ENCODE measurements at regions not wholly inside any gene's neighbourhood (a gene's known extent, or its start where the extent isn't known, plus 50 kb on each side); places are given as distances from the start of the nearest gene placed in this dataset.

DNA sequence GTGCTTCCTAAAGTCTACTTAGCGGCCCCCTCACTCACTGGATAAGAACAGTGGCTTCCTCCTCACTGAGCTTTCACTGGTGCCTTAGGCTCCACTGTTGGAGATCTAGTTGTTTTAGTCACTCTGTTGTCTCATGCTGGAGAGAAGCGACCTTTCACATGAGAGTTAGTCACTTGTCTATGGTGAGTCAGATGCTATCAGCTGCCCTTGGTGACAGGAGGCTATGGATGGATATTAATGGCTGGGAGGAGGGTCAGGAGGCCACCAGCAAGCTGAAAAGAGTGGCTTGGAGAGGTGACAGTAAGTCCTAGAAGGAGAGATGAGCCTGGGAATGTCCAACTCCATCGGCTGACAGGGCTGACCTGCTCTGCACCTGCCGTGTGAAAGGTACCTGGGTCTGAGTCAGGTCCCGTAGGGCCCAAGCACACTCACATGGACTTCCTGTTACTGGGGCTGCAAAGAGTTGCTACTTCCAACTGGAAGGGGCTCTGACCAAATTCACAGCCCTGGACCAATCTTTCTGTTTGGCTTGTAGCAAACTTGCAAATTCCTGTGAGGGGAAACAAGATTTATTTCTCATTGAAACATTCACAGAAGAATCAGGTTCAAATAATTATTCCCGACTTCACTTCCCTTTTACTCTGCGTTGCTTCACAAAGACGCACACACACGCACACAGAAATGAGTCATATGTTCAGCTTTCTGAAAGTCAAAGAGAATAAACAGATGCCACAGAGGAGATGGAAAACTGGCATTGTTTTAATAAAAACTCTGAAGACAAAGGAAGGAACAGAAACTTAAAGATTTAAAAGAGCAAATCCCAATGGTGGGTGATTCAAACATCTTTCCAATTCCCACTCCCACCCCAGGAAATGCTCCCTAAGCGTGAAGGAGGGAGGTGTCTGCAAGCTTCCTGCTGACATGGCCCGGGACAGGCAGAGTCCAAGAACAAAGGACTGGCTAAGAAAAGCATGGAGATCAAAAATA, 203.5 kb upstream of the TWIST2 start:
- TF ChIP-seq, protein P1, sequence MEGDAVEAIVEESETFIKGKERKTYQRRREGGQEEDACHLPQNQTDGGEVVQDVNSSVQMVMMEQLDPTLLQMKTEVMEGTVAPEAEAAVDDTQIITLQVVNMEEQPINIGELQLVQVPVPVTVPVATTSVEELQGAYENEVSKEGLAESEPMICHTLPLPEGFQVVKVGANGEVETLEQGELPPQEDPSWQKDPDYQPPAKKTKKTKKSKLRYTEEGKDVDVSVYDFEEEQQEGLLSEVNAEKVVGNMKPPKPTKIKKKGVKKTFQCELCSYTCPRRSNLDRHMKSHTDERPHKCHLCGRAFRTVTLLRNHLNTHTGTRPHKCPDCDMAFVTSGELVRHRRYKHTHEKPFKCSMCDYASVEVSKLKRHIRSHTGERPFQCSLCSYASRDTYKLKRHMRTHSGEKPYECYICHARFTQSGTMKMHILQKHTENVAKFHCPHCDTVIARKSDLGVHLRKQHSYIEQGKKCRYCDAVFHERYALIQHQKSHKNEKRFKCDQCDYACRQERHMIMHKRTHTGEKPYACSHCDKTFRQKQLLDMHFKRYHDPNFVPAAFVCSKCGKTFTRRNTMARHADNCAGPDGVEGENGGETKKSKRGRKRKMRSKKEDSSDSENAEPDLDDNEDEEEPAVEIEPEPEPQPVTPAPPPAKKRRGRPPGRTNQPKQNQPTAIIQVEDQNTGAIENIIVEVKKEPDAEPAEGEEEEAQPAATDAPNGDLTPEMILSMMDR (IDR thresholded peaks at IDR 0.05 in 8 of 11, conservative IDR thresholded peaks at IDR 0.05 in 3 of 11): no peak
- no peak for TF ChIP-seq POLR2A (IDR thresholded peaks at IDR 0.05)
- no peak for TF ChIP-seq POLR2AphosphoS5 (IDR thresholded peaks at IDR 0.05)

Measured in spleen (tissue), 7 donors.